OCI-LY7 (cell line): ENCODE measurements at regions not wholly inside any gene's neighbourhood (a gene's known extent, or its start where the extent isn't known, plus 50 kb on each side); places are given as distances from the start of the nearest gene placed in this dataset.

Experiments
- BruUV-seq: library from RNA; stranded (reverse); fragments of 400-500 nt; replicated peaks from 2 replicates; lab custom pipeline; 2021; lab: Mats Ljungman, UMichigan
- CTCF ChIA-PET: fragments of 300-600 bp; sonication (Branson Sonifier 250); formaldehyde crosslinking; loops from one replicate; lab custom pipeline; 2022; ENCODE audit warnings: antibody characterized with exemption; ENCODE audit not compliant: unreplicated experiment; lab: Charles Lee
- POLR2A ChIA-PET: fragments of 300-600 bp; sonication (Branson Sonifier 250); formaldehyde crosslinking; loops from one replicate; lab custom pipeline; 2022; ENCODE audit warnings: antibody characterized with exemption; lab: Charles Lee
- DNase-seq: peaks from one replicate; pipeline ENCODE4 v3.0.0-alpha.2; 2015; ENCODE audit warnings: low spot score
- H2AFZ ChIP-seq: fragments of 200-600 bp; sonication (generic), shearing (Covaris generic); 2 replicates; pipeline ENCODE4 v1.6.1; 2014; ENCODE audit warnings: mild to moderate bottlenecking, antibody characterized with exemption, low read length, moderate library complexity
- H3K27ac ChIP-seq: fragments of 200-600 bp; sonication (generic); 2 replicates; pipeline ENCODE4 v1.5.1; 2014; ENCODE audit warnings: mixed run types, low read depth, mild to moderate bottlenecking, moderate library complexity, low read length, inconsistent platforms; ENCODE audit not compliant: poor library complexity, severe bottlenecking
- H3K36me3 ChIP-seq: fragments of 200-600 bp; sonication (generic); 2 replicates; pipeline ENCODE4 v1.6.1; 2014; ENCODE audit warnings: mild to moderate bottlenecking, antibody characterized with exemption, low read length, moderate library complexity, mixed read lengths; ENCODE audit not compliant: insufficient read depth
- H3K4me1 ChIP-seq: fragments of 200-600 bp; sonication (generic); 2 replicates; pipeline ENCODE4 v1.5.1; 2014; ENCODE audit warnings: mild to moderate bottlenecking, low read length; ENCODE audit not compliant: insufficient read depth, poor library complexity, severe bottlenecking
- H3K4me2 ChIP-seq: fragments of 200-600 bp; sonication (generic); 2 replicates; pipeline ENCODE4 v1.6.1; 2014; ENCODE audit warnings: mild to moderate bottlenecking, low read length
- H3K4me3 ChIP-seq: fragments of 200-600 bp; sonication (generic); 2 replicates; pipeline ENCODE4 v1.5.1; 2014; ENCODE audit warnings: mild to moderate bottlenecking, low read depth, low read length; ENCODE audit not compliant: poor library complexity, severe bottlenecking
- H3K79me2 ChIP-seq: fragments of 200-600 bp; sonication (generic); 2 replicates; pipeline ENCODE4 v1.6.1; 2016; ENCODE audit warnings: low read depth, mild to moderate bottlenecking, low read length, moderate library complexity, mixed read lengths; ENCODE audit not compliant: insufficient read depth
- H3K9me2 ChIP-seq: fragments of 200-600 bp; sonication (generic); 2 replicates; pipeline ENCODE4 v1.6.1; 2016; ENCODE audit warnings: mild to moderate bottlenecking, low read length, mixed read lengths; ENCODE audit not compliant: insufficient read depth
- H3K9me3 ChIP-seq: fragments of 200-600 bp; sonication (generic); 2 replicates; pipeline ENCODE4 v1.6.1; 2014; ENCODE audit warnings: mild to moderate bottlenecking, mixed run types, low read length, mixed read lengths
- H4K20me1 ChIP-seq: fragments of 200-600 bp; sonication (generic); 2 replicates; pipeline ENCODE4 v1.6.1; 2014; ENCODE audit warnings: mild to moderate bottlenecking, antibody characterized with exemption, low read length, moderate library complexity, mixed read lengths; ENCODE audit not compliant: insufficient read depth
- EZH2phosphoT487 ChIP-seq: fragments of 200-600 bp; sonication (generic); IDR thresholded peaks from 2 replicates; pipeline ENCODE4 v1.6.1; 2018; ENCODE audit warnings: low read depth, borderline replicate concordance, mild to moderate bottlenecking, mixed run types, antibody characterized with exemption, low read length, moderate library complexity, mixed read lengths
- intact Hi-C: fragments of 100-400 bp; cut with micrococcal nuclease; formaldehyde crosslinking; loops from one replicate; pipeline ENCODE4 v1.10.0; 2022; ENCODE audit not compliant: unreplicated experiment
- TF ChIP-seq, protein P1 (sequence below): fragments of 200-600 bp; sonication (generic); conservative IDR thresholded peaks from 2 replicates; pipeline ENCODE4 v1.5.1; 2014; ENCODE audit warnings: mild to moderate bottlenecking, antibody characterized with exemption, low read length, moderate library complexity, mixed read lengths

DNA sequence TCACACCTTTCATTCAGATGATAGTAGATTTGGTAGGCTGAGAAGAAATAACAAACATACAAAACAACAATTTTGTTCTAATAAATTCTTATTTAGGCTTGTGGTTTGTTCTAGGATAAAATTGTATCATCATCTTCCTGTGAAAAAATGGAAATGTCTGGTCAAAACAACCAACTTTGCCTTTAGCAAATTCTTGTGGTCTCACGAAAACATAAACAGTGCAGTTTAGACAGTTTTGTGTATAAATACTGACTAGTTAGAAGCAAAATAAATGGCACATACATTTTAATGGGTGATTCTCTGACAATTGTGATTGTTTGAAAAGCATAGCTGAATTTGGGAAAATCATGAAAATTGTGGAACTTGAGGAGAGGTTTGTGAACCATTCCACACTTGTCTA is 180.1 kb downstream of the TDRD15 start:
- no peak for TF ChIP-seq EZH2phosphoT487
- TF ChIP-seq, protein P1, sequence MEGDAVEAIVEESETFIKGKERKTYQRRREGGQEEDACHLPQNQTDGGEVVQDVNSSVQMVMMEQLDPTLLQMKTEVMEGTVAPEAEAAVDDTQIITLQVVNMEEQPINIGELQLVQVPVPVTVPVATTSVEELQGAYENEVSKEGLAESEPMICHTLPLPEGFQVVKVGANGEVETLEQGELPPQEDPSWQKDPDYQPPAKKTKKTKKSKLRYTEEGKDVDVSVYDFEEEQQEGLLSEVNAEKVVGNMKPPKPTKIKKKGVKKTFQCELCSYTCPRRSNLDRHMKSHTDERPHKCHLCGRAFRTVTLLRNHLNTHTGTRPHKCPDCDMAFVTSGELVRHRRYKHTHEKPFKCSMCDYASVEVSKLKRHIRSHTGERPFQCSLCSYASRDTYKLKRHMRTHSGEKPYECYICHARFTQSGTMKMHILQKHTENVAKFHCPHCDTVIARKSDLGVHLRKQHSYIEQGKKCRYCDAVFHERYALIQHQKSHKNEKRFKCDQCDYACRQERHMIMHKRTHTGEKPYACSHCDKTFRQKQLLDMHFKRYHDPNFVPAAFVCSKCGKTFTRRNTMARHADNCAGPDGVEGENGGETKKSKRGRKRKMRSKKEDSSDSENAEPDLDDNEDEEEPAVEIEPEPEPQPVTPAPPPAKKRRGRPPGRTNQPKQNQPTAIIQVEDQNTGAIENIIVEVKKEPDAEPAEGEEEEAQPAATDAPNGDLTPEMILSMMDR: no peak
- no peaks in the 10 kb centered on the region for H3K4me1 ChIP-seq
- H3K79me2 ChIP-seq: no peaks in the 10 kb centered on the region
- no TSS peak for BruUV-seq
- no peak overlapping the region for H3K4me3 ChIP-seq
- H3K27ac ChIP-seq: no peak overlapping the region
- DNase-seq: no peak
- no peak overlapping the region for H2AFZ ChIP-seq
- H3K9me2 ChIP-seq: no peaks in the 10 kb centered on the region
- ChIA-PET CTCF (no interaction called here), POLR2A (no interaction called here)
- intact Hi-C loops: no loop called here
- H3K36me3 ChIP-seq: no peaks in the 10 kb centered on the region
- H3K4me2 ChIP-seq: no peak overlapping the region
- no peaks in the 10 kb centered on the region for H3K9me3 ChIP-seq
- H4K20me1 ChIP-seq: no peaks in the 10 kb centered on the region

DNA sequence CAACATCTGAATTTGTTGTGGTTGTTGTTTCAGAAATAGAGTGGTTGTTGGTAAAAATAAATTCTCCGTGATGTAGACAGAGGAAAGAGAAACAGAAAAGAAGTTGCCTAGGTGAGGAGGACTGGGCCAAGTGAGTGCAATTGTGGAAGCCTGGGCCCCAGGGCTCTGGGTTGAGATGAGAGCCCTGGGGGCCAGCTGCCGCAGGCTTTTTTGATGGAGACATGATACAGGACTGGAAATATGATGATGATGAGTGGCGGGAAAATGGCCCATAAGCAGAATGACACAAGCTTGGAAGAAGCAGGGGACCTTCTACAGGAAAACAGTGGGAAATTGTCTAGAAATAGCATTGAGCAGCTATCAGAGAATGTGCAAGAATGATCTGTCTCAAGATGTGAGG is 181.8 kb downstream of the TDRD15 start:
- ChIA-PET POLR2A (no interaction called here), CTCF (no interaction called here)
- no peaks in the 10 kb centered on the region for H3K9me2 ChIP-seq
- no peaks in the 10 kb centered on the region for H3K4me1 ChIP-seq
- H3K79me2 ChIP-seq: no peaks in the 10 kb centered on the region
- no peak overlapping the region for H3K4me3 ChIP-seq
- no peak overlapping the region for H2AFZ ChIP-seq
- no peaks in the 10 kb centered on the region for H3K9me3 ChIP-seq
- TF ChIP-seq, protein P1: no peak
- no peak for TF ChIP-seq EZH2phosphoT487
- DNase-seq: no peak
- H3K4me2 ChIP-seq: no peak overlapping the region
- BruUV-seq: no TSS peak
- no peak overlapping the region for H3K27ac ChIP-seq
- no peaks in the 10 kb centered on the region for H3K36me3 ChIP-seq
- intact Hi-C loops: no loop called here
- H4K20me1 ChIP-seq: no peaks in the 10 kb centered on the region

DNA sequence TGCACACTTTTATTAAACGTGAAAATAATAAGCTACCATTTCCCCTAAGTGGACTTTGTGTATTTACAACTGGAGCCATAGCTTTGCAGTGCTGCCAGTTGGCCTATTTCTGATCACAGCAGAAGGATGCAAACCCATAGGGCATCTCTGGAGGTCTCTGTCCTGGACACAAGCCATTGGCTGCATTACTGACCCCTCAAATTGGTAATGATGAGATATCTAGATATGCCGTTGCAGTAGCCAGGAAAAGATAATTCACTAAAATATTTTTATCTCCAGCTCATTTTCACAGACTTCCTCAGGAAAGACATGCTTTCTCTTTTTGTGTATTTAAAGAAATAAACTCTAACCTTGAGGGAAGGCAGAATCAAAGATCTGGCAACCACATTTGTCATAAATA is 182.5 kb downstream of the TDRD15 start:
- Histone ChIP-seq H3K4me2 (no peak overlapping the region), H3K36me3 (no peaks in the 10 kb centered on the region), H3K9me2 (no peaks in the 10 kb centered on the region), H3K27ac (no peak overlapping the region), H4K20me1 (no peaks in the 10 kb centered on the region), H3K9me3 (no peaks in the 10 kb centered on the region), H3K4me3 (no peak overlapping the region), H3K79me2 (no peaks in the 10 kb centered on the region), H3K4me1 (no peaks in the 10 kb centered on the region), H2AFZ (no peak overlapping the region)
- no peak for DNase-seq
- intact Hi-C loops: no loop called here
- ChIA-PET CTCF (no interaction called here), POLR2A (no interaction called here)
- TF ChIP-seq, protein P1: no peak
- TF ChIP-seq EZH2phosphoT487: no peak
- no TSS peak for BruUV-seq
